ENCODE measurements at regions not wholly inside any gene's neighbourhood (a gene's known extent, or its start where the extent isn't known, plus 50 kb on each side); places are given as distances from the start of the nearest gene placed in this dataset.
A peak's percentile ranks its signal among the peaks of the same experiment; 100 is the strongest.

DNA sequence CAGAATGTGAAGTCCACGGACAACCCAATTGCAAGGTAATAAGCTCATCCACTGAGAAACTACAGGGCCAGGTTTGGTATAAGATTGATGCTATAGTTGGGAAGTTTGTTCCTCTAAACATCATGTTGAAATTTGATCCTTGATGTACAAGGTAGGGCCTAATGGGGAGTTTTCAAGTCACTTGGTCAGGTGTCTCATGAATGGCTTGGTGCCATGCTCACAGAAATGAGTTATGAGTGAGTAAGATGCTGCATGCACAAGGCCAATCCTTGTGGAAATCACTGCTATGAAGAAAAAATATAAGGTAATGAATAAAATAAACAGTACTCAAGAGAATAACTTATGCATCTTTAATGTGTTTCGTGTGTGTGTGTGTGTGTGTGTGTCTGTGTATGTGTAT lies 1891.2 kb downstream of the NCAM2 start:
- Histone ChIP-seq H3K9me2 (ENCODE audit: insufficient read depth) (no peaks in the 10 kb centered on the region), H3K4me3 (no peak overlapping the region), H3K27ac (no peak overlapping the region), H2AFZ (no peak overlapping the region), H3K4me1 (replicated peaks; ENCODE audit: insufficient read depth) (peaks cover 21% of the 10 kb centered on the region), H3F3A (ENCODE audit: insufficient read depth, low read depth) (no peaks in the 10 kb centered on the region), H3K4me2 (no peak overlapping the region), H3K27me3 (ENCODE audit: insufficient read depth, low read depth) (no peaks in the 10 kb centered on the region), H3K36me3 (ENCODE audit: low read depth) (no peaks in the 10 kb centered on the region), H3K79me2 (ENCODE audit: low read depth) (no peaks in the 10 kb centered on the region), H4K20me1 (ENCODE audit: insufficient read depth) (no peaks in the 10 kb centered on the region), H3K9me3 (ENCODE audit: insufficient read depth, low read depth) (no peaks in the 10 kb centered on the region)
- CTCF ChIA-PET: no interaction called here
- DNase-seq: no peak
- TF ChIP-seq EZH2 (IDR thresholded peaks at IDR 0.05; ENCODE audit: low read depth) (no peak), CTCF (conservative IDR thresholded peaks at IDR 0.05) (no peak)
- intact Hi-C loops (cut with micrococcal nuclease; ENCODE audit: unreplicated experiment): no loop called here
- no TSS peak for BruUV-seq (replicated peaks)
- POLR2A ChIA-PET (ENCODE audit: unreplicated experiment): no interaction called here

GRCh38 chr21:22890656-22891055 lies 1892.4 kb downstream of the NCAM2 start:
- Histone ChIP-seq H3K9me2 (ENCODE audit: insufficient read depth) (no peaks in the 10 kb centered on the region), H3K4me2 (no peak overlapping the region), H2AFZ (no peak overlapping the region), H3K36me3 (ENCODE audit: low read depth) (no peaks in the 10 kb centered on the region), H3K27ac (no peak overlapping the region), H3K4me1 (replicated peaks; ENCODE audit: insufficient read depth) (peaks cover 14% of the 10 kb centered on the region; the same call in 1 of the 2 replicates), H4K20me1 (ENCODE audit: insufficient read depth) (no peaks in the 10 kb centered on the region), H3K79me2 (ENCODE audit: low read depth) (no peaks in the 10 kb centered on the region), H3K9me3 (ENCODE audit: insufficient read depth, low read depth) (no peaks in the 10 kb centered on the region), H3K4me3 (no peak overlapping the region), H3K27me3 (ENCODE audit: insufficient read depth, low read depth) (no peaks in the 10 kb centered on the region), H3F3A (ENCODE audit: insufficient read depth, low read depth) (no peaks in the 10 kb centered on the region)
- DNase-seq: no peak
- no peak for TF ChIP-seq CTCF (conservative IDR thresholded peaks at IDR 0.05)
- TF ChIP-seq EZH2 (IDR thresholded peaks at IDR 0.05; ENCODE audit: low read depth): no peak
- intact Hi-C loops (cut with micrococcal nuclease; ENCODE audit: unreplicated experiment): no loop called here
- CTCF ChIA-PET: no interaction called here
- POLR2A ChIA-PET (ENCODE audit: unreplicated experiment): no interaction called here
- BruUV-seq (replicated peaks): no TSS peak

GRCh38 chr21:22892028-22892427 lies 1893.8 kb downstream of the NCAM2 start:
- intact Hi-C loops (cut with micrococcal nuclease; ENCODE audit: unreplicated experiment): no loop called here
- POLR2A ChIA-PET (ENCODE audit: unreplicated experiment): no interaction called here
- peaks cover 14% of the 10 kb centered on the region; the same call in 1 of the 2 replicates for H3K4me1 ChIP-seq (replicated peaks; ENCODE audit: insufficient read depth)
- H3K27ac ChIP-seq: peak overlapping the region; percentile 59
- no peaks in the 10 kb centered on the region for H3K27me3 ChIP-seq (ENCODE audit: insufficient read depth, low read depth)
- no peaks in the 10 kb centered on the region for H3K9me3 ChIP-seq (ENCODE audit: insufficient read depth, low read depth)
- no peaks in the 10 kb centered on the region for H3K79me2 ChIP-seq (ENCODE audit: low read depth)
- DNase-seq: peak in 1 of 2 experiments; percentile 61
- TF ChIP-seq EZH2 (IDR thresholded peaks at IDR 0.05; ENCODE audit: low read depth) (no peak), CTCF (conservative IDR thresholded peaks at IDR 0.05) (no peak)
- no peak overlapping the region for H3K4me3 ChIP-seq
- no peak overlapping the region for H2AFZ ChIP-seq
- H3K9me2 ChIP-seq (ENCODE audit: insufficient read depth): no peaks in the 10 kb centered on the region
- no TSS peak for BruUV-seq (replicated peaks)
- H3F3A ChIP-seq (ENCODE audit: insufficient read depth, low read depth): no peaks in the 10 kb centered on the region
- CTCF ChIA-PET: no interaction called here
- no peaks in the 10 kb centered on the region for H3K36me3 ChIP-seq (ENCODE audit: low read depth)
- no peak overlapping the region for H3K4me2 ChIP-seq
- H4K20me1 ChIP-seq (ENCODE audit: insufficient read depth): no peaks in the 10 kb centered on the region
